Right atrium auricular region (tissue), 2 donors: ENCODE measurements at regions not wholly inside any gene's neighbourhood (a gene's known extent, or its start where the extent isn't known, plus 50 kb on each side); places are given as distances from the start of the nearest gene placed in this dataset.

ENCODE experiments used
- DNase-seq: peaks from one replicate; pipeline ENCODE4 v3.0.0-alpha.2; 2019; ENCODE audit warnings: low spot score
- H3K27ac ChIP-seq, 2 donors: fragments of 200-600 bp; sonication (generic); 1 replicate in 1 of 2; 2 replicates in 1 of 2; pipeline ENCODE4 v1.5.1; 2016 to 2019
- H3K27me3 ChIP-seq, 2 donors: fragments of 200-600 bp; sonication (generic); one replicate each; pipeline versions ENCODE4 v1.5.1 to v1.6.0; 2017 to 2019
- H3K36me3 ChIP-seq: fragments of 200-600 bp; sonication (generic); one replicate; pipeline ENCODE4 v1.5.1; 2016
- H3K4me1 ChIP-seq, 2 donors: fragments of 200-600 bp; sonication (generic); one replicate each; pipeline versions ENCODE4 v1.5.1 to v1.6.0; 2017 to 2019
- H3K4me3 ChIP-seq, 2 donors: fragments of 200-600 bp; sonication (generic); 1 replicate in 1 of 2; 2 replicates in 1 of 2; pipeline ENCODE4 v1.5.1; 2017 to 2019; ENCODE audit warnings: mild to moderate bottlenecking in 1 of 2, moderate library complexity in 1 of 2
- H3K9me3 ChIP-seq, 2 donors: fragments of 200-600 bp; sonication (generic); one replicate each; pipeline ENCODE4 v1.5.1; 2019
- TF ChIP-seq, protein P1 (sequence below), 2 donors: fragments of 200-600 bp; sonication (generic); IDR thresholded peaks; one replicate each; pipeline ENCODE4 v1.5.1; 2019; ENCODE audit warnings: antibody characterized with exemption in 2 of 2

DNA sequence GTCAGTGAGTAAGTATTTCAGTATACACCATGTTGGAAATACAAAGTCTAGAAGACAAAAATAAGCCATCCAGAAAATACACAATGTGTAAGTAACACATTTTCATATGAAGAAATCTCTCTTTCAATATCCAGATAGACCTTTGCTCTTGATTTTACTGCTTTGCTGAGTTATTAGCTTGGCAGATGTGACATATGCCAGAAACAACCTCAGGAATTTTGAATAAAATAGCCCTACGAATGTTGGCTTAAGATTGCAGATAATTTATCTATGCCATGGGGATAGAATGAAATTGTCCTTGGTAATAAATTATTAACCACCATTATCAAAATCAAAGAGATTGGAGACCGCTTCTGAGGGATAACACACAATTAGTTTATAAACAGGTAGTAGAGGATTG, 1036.9 kb upstream of the EPHA7 start:
- Histone ChIP-seq H3K9me3 (no peaks in the 10 kb centered on the region), H3K4me1 (no peaks in the 10 kb centered on the region), H3K27me3 (no peaks in the 10 kb centered on the region), H3K36me3 (no peaks in the 10 kb centered on the region), H3K27ac (no peak overlapping the region), H3K4me3 (no peak overlapping the region)
- no peak for DNase-seq
- TF ChIP-seq, protein P1, sequence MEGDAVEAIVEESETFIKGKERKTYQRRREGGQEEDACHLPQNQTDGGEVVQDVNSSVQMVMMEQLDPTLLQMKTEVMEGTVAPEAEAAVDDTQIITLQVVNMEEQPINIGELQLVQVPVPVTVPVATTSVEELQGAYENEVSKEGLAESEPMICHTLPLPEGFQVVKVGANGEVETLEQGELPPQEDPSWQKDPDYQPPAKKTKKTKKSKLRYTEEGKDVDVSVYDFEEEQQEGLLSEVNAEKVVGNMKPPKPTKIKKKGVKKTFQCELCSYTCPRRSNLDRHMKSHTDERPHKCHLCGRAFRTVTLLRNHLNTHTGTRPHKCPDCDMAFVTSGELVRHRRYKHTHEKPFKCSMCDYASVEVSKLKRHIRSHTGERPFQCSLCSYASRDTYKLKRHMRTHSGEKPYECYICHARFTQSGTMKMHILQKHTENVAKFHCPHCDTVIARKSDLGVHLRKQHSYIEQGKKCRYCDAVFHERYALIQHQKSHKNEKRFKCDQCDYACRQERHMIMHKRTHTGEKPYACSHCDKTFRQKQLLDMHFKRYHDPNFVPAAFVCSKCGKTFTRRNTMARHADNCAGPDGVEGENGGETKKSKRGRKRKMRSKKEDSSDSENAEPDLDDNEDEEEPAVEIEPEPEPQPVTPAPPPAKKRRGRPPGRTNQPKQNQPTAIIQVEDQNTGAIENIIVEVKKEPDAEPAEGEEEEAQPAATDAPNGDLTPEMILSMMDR (IDR thresholded peaks at IDR 0.05) = no peak

DNA sequence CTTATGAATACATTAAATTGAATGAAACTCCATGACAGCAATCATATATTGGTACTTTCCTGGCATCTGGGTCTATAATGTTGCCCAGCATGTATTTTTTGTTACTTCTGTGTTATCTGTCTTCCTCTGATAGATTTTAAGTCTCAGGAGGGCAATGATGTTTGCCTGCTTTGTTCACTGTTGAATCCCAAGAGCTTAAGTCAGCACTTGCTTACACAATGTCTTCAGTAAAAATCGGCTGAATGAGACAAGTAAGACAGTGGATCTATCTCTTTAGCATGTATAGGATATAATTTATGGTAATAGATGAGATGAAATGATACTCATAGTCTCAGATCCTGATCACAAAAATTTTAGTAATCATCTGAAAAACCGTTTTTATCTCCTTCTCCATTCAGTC, 1034.9 kb upstream of the EPHA7 start:
- no peak overlapping the region for H3K27ac ChIP-seq
- H3K4me1 ChIP-seq = no peaks in the 10 kb centered on the region
- no peak for DNase-seq
- no peaks in the 10 kb centered on the region for H3K36me3 ChIP-seq
- no peak overlapping the region for H3K4me3 ChIP-seq
- no peaks in the 10 kb centered on the region for H3K9me3 ChIP-seq
- H3K27me3 ChIP-seq = no peaks in the 10 kb centered on the region
- TF ChIP-seq, protein P1 (IDR thresholded peaks at IDR 0.05) = no peak

DNA sequence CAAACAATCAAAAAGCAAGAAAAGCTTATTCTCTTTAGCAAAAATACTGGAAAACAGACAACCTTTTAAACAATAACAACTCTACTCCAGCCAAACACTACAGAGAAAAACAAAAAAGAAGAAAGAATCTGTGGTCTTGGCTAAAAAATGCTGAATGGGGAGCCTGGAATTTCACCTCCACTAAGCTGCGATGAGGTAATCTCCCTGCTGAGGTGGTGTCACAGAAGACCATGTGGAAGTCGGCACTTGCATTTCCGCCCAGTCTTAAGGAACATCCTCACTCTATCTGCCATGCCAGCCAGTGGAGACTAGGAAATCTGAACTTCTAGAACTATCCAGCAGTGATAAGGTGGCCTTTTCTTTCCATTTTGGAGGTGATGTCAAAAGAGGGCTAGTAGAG, 1026.8 kb upstream of the EPHA7 start:
- Histone ChIP-seq H3K9me3 (no peaks in the 10 kb centered on the region), H3K4me1 (no peaks in the 10 kb centered on the region), H3K4me3 (no peak overlapping the region), H3K27ac (no peak overlapping the region), H3K36me3 (no peaks in the 10 kb centered on the region), H3K27me3 (no peaks in the 10 kb centered on the region)
- TF ChIP-seq, protein P1 (IDR thresholded peaks at IDR 0.05) = no peak
- no peak for DNase-seq

DNA sequence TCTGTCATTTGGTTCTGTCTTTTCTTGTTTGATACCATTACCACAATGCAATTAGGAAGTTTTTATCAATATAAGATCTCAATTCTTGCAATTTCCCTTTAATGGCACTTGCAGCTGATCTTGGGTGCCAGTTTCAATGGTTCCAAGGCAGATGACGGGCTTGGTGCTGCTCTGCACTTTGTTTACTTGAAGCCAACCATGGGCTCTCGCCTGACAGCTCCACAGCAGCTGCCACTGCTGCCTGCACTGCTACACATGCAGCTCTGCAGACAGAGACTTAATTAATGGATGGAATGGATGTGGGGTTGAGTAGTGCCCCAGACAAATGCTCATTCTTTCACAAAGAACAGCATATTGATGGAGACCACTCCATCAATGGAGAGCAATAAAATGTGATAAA, 1024.3 kb upstream of the EPHA7 start:
- no peak overlapping the region for H3K4me3 ChIP-seq
- no peak overlapping the region for H3K27ac ChIP-seq
- H3K36me3 ChIP-seq = no peaks in the 10 kb centered on the region
- H3K4me1 ChIP-seq = no peaks in the 10 kb centered on the region
- no peaks in the 10 kb centered on the region for H3K27me3 ChIP-seq
- DNase-seq = no peak
- no peaks in the 10 kb centered on the region for H3K9me3 ChIP-seq
- TF ChIP-seq, protein P1 (IDR thresholded peaks at IDR 0.05) = no peak

DNA sequence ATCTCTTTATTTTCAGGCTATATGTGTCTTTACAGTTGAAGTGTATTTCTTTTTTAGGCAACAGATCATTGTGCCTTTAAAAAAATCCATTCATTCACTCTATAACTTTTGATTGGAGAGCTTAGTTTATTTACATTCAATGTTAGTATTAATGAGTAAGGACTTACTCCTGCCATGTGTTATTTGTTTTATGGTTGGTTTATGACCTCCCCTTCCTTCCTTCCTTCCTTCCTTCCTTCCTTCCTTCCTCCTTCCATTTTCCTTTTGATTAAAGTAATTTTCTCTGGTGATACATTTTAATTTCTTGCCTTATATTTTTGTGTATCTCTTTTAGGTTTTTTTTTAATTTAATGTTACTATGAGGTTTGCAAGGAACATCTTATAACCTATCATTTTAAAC, 1005.3 kb upstream of the EPHA7 start:
- TF ChIP-seq, protein P1 (IDR thresholded peaks at IDR 0.05) = no peak

DNA sequence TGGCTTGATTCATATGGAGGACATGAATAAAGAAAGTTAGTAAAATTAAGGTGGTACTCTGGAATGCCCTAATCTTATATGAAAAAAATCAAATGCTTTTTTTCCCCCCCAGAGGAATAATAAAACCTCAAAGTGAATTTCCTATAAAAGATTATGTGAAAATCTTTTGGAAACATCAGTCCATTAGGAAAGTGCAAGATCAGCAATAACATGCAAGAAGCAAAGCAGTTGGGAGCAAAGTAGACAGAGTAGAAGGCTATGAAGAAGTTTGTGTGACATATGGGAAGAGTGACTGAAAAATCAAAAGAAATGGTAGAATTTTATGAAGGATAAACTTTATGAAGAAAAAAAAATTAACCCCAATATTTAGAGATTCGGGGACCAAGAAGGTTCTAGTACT, 998.0 kb upstream of the EPHA7 start:
- no peak overlapping the region for H3K4me3 ChIP-seq
- no peaks in the 10 kb centered on the region for H3K27me3 ChIP-seq
- DNase-seq = no peak
- H3K4me1 ChIP-seq = no peaks in the 10 kb centered on the region
- H3K36me3 ChIP-seq = no peaks in the 10 kb centered on the region
- H3K9me3 ChIP-seq = no peaks in the 10 kb centered on the region
- H3K27ac ChIP-seq = no peak overlapping the region
- TF ChIP-seq, protein P1 (IDR thresholded peaks at IDR 0.05) = no peak

More for the DNA sequence above, 1005.3 kb upstream of the EPHA7 start:
- H3K36me3 ChIP-seq = no peaks in the 10 kb centered on the region
- no peaks in the 10 kb centered on the region for H3K27me3 ChIP-seq
- H3K4me1 ChIP-seq = no peaks in the 10 kb centered on the region
- peaks cover 0 to 21% of the 10 kb centered on the region in 2 donors for H3K9me3 ChIP-seq
- no peak for DNase-seq
- no peak overlapping the region for H3K4me3 ChIP-seq
- H3K27ac ChIP-seq = no peak overlapping the region
